ENCODE measurements at regions not wholly inside any gene's neighbourhood (a gene's known extent, or its start where the extent isn't known, plus 50 kb on each side); places are given as distances from the start of the nearest gene placed in this dataset.

DNA sequence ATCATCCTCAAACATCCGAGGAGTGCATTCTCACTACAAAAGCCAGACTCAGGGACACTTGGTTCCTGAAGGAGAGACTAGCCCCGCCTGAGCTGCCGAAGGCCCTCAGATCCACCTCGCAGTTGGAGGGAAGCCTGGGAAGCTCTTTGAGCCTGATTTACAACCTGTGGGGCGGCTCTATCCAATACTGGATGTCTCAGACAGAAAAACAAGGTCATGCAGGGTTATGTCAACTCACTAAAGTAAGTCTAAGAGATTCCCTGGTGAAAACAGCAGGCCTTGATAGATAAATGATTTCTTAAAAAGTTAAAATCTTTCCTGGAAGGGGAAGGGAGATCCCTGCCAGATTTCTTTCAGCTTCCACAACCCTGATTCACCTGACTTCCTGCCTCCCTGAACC is 284.3 kb downstream of the CYP26B1 start:
- no peak for FAIRE-seq
- no peak overlapping the region for H3K9ac ChIP-seq (replicated peaks in 1 of 4; ENCODE audit: extremely low read depth in 1 of 4, low read depth in 3 of 4, low read length in 3 of 4)
- 82% methylated on average over 5 of the region's 5 CpGs; no CpG with 5 or more reads in 1 of the 2 experiments for WGBS, 2 experiments (ENCODE audit: extremely low coverage in 1 of 2, insufficient coverage in 1 of 2, insufficient read length in 1 of 2, insufficient replicate concordance in 2 of 2, low coverage in 1 of 2, low lambda C conversion rate in 2 of 2, missing lambda C conversion rate in 1 of 2)
- H4K5ac ChIP-seq (ENCODE audit: insufficient read length, low read depth, low read length): no peak overlapping the region
- DNase-seq (ENCODE audit: low read depth in 1 of 2, low spot score in 2 of 2): no peak
- no peak overlapping the region for H3K27ac ChIP-seq (ENCODE audit: low read depth, low read length)
- H2BK20ac ChIP-seq (ENCODE audit: low read length): no peak overlapping the region
- no peak overlapping the region for H3K18ac ChIP-seq (ENCODE audit: extremely low read depth, low read length)
- H3K4me3 ChIP-seq (ENCODE audit: extremely low read depth in 1 of 4, insufficient read depth in 2 of 4, low read depth in 3 of 4, low read length in 4 of 4): no peak overlapping the region
- no peak overlapping the region for H3K4me2 ChIP-seq (ENCODE audit: insufficient read depth in 1 of 2, low read depth in 2 of 2, low read length in 2 of 2)
- no peaks in the 10 kb centered on the region for H3K27me3 ChIP-seq (replicated peaks in 1 of 4; ENCODE audit: control insufficient read depth in 3 of 4, extremely low read depth in 1 of 4, insufficient read depth in 3 of 4, low read length in 3 of 4)
- no peak overlapping the region for H2AK5ac ChIP-seq (ENCODE audit: low read depth, low read length)
- H3K4me1 ChIP-seq (replicated peaks in 1 of 4; ENCODE audit: control insufficient read depth in 3 of 4, insufficient read depth in 4 of 4, low read length in 3 of 4): no peaks in the 10 kb centered on the region
- H3K56ac ChIP-seq (replicated peaks; ENCODE audit: insufficient read length, low read depth, low read length): no peak overlapping the region
- H3K23me2 ChIP-seq (ENCODE audit: low read depth, low read length): peaks cover 2% of the 10 kb centered on the region; the same call in 1 of the 2 replicates
- no peak overlapping the region for H4K91ac ChIP-seq (replicated peaks; ENCODE audit: insufficient read length, low read length)
- H3K14ac ChIP-seq (ENCODE audit: insufficient read length): no peak overlapping the region
- ChIA-PET CTCF (ENCODE audit: partially characterized antibody) (interaction anchor here (0.5 to 1.3 kb wide), 3 partner anchors 12 to 243 kb away, joined by 3 to 8 read pairs (median 3); no protein-coding TSS in a partner anchor), POLR2A (ENCODE audit: partially characterized antibody) (interaction anchor here (0.7 kb wide), 1 partner anchor 26 kb away, joined by 3 read pairs; no protein-coding TSS in a partner anchor)
- no peaks in the 10 kb centered on the region for H3K36me3 ChIP-seq (ENCODE audit: control insufficient read depth in 2 of 4, insufficient read depth in 4 of 4, low read length in 3 of 4)
- no peak overlapping the region for H2AFZ ChIP-seq (ENCODE audit: low read length)
- H4K8ac ChIP-seq (ENCODE audit: extremely low read depth, insufficient read depth, low read length): no peak overlapping the region
- H3K4ac ChIP-seq (replicated peaks; ENCODE audit: insufficient read length, low read depth, low read length): no peak overlapping the region
- no peaks in the 10 kb centered on the region for H3K79me2 ChIP-seq (ENCODE audit: control insufficient read depth in 1 of 2, insufficient read depth in 2 of 2, low read length in 2 of 2)
- no peak overlapping the region for H2BK15ac ChIP-seq (ENCODE audit: low read length)
- no peaks in the 10 kb centered on the region for H3K79me1 ChIP-seq (ENCODE audit: low read depth, low read length)
- no peaks in the 10 kb centered on the region for H3K9me3 ChIP-seq (ENCODE audit: insufficient read depth in 2 of 2, low read depth in 1 of 2, low read length in 1 of 2)
- H4K20me1 ChIP-seq (replicated peaks in 1 of 2; ENCODE audit: control insufficient read depth in 1 of 2, insufficient read depth in 2 of 2, low read length in 2 of 2): no peaks in the 10 kb centered on the region
- H2BK12ac ChIP-seq (ENCODE audit: low read depth, low read length): no peak overlapping the region
- H2BK120ac ChIP-seq (replicated peaks; ENCODE audit: low read depth, low read length): no peak overlapping the region
- TF ChIP-seq JUN (IDR thresholded peaks at IDR 0.05; ENCODE audit: low read depth, low read length) (no peak), SRF (IDR thresholded peaks at IDR 0.05; ENCODE audit: low read depth, low read length) (no peak), EZH2 (IDR thresholded peaks at IDR 0.05; ENCODE audit: low read depth, low read length, severe bottlenecking) (no peak), CREB1 (IDR thresholded peaks at IDR 0.05) (no peak), TCF12 (IDR thresholded peaks at IDR 0.05; ENCODE audit: low read depth, low read length) (no peak), POU5F1 (IDR thresholded peaks at IDR 0.05; ENCODE audit: low read depth, low read length) (no peak), NRF1 (IDR thresholded peaks at IDR 0.05; ENCODE audit: low read depth, low read length) (no peak), RFX5 (IDR thresholded peaks at IDR 0.05; ENCODE audit: borderline replicate concordance, low read depth, low read length) (no peak), SP2 (IDR thresholded peaks at IDR 0.05; ENCODE audit: low read length) (no peak), ASH2L (IDR thresholded peaks at IDR 0.05; ENCODE audit: low read length) (no peak), GABPA (IDR thresholded peaks at IDR 0.05; ENCODE audit: borderline replicate concordance, insufficient read depth, low read length) (no peak), EGR1 (IDR thresholded peaks at IDR 0.05; ENCODE audit: borderline replicate concordance, low read depth, low read length) (no peak), JUND (IDR thresholded peaks at IDR 0.05; ENCODE audit: low read length) (no peak)
- TF ChIP-seq, protein P1, sequence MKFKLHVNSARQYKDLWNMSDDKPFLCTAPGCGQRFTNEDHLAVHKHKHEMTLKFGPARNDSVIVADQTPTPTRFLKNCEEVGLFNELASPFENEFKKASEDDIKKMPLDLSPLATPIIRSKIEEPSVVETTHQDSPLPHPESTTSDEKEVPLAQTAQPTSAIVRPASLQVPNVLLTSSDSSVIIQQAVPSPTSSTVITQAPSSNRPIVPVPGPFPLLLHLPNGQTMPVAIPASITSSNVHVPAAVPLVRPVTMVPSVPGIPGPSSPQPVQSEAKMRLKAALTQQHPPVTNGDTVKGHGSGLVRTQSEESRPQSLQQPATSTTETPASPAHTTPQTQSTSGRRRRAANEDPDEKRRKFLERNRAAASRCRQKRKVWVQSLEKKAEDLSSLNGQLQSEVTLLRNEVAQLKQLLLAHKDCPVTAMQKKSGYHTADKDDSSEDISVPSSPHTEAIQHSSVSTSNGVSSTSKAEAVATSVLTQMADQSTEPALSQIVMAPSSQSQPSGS (IDR thresholded peaks at IDR 0.05; ENCODE audit: low read length): no peak
- H2BK5ac ChIP-seq (ENCODE audit: low read depth, low read length): no peak overlapping the region
- no peak overlapping the region for H3K23ac ChIP-seq (ENCODE audit: insufficient read length)
